GM18517 (cell line): ENCODE measurements at regions not wholly inside any gene's neighbourhood (a gene's known extent, or its start where the extent isn't known, plus 50 kb on each side); places are given as distances from the start of the nearest gene placed in this dataset.
"Not testable (repeated sequence)": the region's sequence is repeated elsewhere in the genome, so short reads cannot be mapped to it uniquely, and the experiment has no call there.

Source experiments
- ATAC-seq: cut with Tn5 transposase; IDR thresholded peaks from one replicate; pipeline ENCODE4 v1.9.1; 2021; ENCODE audit warnings: mild to moderate bottlenecking, moderate library complexity; ENCODE audit not compliant: unreplicated experiment

- ATAC-seq: no peak
These were observed 306.2 kb upstream of the ZEB2 start for GRCh38 chr2:144826105-144826504.

DNA sequence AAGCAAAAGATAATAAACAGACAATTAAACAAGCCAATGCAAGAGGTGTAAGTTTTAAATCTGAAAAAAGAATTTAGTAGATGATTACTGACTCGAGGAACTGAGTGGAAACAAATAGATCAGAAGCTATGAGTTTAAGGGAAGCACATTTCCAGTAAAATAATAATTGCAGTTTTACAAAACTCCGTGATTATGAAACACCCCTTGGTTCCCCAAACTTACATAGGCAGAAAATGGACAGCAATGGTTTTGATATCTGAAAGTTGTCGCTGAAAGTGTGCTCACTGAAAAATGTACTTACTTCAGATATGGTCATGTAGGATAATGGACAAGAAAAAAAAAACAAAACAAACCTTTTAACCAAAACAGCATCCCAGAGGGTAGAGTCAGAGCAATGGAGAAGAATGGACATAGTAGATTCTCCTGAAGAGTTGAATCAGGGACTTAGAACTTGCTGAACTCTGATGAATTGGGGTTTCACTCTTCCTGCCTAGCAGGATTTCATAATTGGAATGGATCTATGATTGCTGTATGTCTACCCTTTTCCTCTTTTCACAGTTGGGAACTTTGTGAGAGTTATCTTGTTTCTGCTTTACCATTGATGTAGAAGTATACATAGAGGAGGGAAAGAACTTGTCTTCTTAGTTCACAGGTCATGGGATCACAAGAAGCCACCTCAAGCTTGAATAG is 305.6 kb upstream of the ZEB2 start:
- ATAC-seq: no peak

DNA sequence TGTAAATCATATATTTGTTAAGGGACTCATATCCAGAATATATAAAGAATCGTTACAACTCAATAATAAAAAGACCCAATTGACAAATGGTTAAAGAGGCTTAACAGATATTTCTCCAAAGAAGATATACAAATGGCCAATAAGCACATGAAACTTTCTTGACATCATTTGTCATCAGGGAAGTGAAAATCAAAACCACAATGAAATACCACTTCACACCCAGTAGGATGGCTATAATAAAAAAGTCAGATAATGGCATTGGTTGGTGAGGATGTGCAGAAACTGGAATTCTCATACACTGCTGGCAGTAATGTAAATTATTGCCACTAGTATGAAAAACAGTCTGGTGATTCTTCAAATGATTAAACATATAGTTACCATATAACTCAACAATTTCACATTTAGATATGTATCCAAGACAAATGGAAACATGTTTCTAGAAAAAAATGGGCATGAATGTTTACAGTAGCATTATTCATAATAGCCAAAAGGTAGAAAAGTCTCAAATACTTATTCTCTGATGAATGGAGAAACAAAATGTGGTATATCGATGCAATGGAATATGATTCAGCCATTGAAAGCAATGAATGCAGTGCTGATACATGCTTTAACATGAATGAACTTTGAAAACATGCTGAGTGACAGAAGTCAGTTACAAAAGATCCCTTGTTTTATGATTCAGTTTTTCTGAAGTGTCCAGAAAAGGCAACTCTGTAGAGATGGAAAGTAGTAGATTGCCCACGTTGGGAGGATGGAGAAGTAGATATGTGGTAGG is 304.6 kb upstream of the ZEB2 start:
- no peak for ATAC-seq

DNA sequence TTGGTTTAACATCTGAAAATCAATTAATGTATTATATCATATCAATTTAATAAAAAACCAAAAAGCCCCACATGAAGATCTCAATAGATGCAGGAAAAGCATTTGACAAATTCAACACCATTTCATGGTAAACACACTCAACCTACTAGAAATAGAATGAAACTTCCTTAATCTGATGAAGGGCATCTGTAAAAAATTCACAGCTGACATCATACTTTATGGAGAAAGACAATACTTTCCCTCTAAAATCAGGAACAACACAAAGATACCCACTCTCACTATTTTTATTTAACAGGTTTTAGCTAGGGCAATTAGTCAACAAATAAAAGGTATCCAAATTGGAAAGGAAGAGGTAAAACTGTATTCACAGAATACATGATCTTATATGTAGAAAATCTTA is 303.0 kb upstream of the ZEB2 start:
- ATAC-seq: no peak

DNA sequence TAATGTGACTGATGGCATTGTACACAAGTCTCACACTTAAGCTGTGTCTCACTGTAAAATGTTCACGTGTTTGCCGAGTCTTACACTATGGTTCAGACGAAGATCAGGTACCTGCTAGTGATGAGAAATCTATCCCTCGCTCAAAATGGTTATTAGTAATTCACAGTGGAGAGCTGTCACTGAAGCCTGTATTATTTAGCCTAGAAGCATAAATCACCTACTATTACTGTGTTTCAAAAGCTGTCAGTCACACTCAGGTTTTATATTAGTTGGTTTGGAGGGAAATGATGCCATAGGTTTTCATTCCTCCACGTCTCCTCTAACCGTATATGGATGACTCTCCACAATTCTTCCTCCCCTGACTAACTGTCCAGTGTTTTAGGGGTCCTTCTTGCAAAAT is 292.4 kb upstream of the ZEB2 start:
- ATAC-seq: no peak

GRCh38 chr2:144801766-144802165 is 281.8 kb upstream of the ZEB2 start:
- ATAC-seq: no peak

DNA sequence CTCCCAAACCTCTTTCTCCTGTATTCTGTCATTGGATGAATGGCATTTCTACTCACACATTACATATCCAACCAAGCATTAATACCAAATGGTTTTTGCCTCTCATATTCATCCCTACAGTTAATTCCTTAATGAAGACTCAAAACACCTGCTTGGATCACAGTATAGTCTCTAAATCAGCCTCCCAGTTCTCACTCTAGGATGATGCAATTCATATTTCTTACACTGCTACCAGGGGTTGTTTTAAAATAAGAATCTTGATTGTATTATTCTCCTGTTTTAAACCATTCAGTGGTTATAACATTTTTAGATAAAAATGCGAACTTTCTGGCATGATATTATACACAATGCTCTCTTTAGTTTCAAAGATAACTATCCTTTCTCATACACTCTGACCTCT is 281.4 kb upstream of the ZEB2 start:
- no peak for ATAC-seq

DNA sequence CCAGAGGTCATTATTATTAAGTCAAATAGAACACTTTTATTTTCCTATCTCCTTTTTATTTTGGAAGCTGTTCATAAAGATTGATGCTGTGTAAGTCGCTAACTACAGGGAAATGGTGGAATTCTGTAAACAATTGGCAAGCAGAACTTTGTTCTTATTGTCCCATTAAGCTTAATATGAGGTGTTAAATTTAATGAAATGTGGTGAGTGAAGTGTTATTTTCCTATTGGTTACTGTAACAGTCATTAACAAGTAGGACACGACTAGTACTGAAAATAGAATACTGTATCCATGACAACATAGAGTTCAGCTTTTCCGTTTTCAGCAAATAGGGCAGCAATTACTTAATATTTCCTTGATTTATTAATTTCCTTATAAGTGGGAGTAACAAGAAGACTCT is 279.1 kb upstream of the ZEB2 start:
- no peak for ATAC-seq

DNA sequence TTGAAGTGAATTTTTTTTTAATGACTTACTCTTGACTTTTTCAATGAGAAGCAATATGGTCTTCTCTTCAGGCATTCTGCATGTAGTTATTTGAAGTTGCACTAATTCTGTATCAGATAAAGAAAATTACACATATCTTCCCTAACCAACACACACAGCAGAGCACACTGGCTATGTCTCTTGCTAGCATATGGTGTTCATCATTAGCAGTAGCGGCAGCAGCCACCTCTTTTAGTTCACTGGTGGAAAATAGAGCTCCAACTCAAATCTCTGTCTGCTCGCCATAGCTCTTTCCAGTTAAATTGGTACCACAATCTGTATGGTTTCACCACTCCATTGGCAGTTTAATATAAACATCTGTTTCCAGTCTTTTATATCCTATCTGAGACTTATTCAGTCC is 278.1 kb upstream of the ZEB2 start:
- ATAC-seq: no peak

GRCh38 chr2:144796936-144797335 is 277.0 kb upstream of the ZEB2 start:
- ATAC-seq: no peak

- ATAC-seq: no peak
These were observed 276.2 kb upstream of the ZEB2 start for GRCh38 chr2:144796164-144796563.

GRCh38 chr2:144785253-144785652 is 265.3 kb upstream of the ZEB2 start:
- ATAC-seq: no peak

- ATAC-seq: no peak
These were observed 261.1 kb upstream of the ZEB2 start for GRCh38 chr2:144780983-144781382.

DNA sequence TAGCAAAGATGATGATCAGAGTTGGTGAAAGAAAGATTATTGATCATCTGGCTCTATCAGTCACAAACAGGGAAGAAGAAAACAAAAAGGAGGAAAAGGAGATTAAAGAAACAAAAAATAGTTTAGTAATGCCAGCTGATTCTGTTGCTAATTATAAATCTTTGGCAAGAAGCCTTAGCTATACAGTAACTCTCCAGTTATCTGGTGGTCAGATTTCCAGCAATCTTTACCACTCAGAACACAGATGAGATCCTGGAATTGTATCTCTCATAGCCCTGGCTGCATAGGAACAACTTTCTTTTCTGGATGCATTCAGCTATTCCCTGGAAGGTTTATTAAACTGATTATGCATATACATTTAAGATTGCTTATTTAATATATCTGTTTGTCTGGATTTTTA is 256.8 kb upstream of the ZEB2 start:
- ATAC-seq: no peak

- ATAC-seq: no peak
These were observed 254.9 kb upstream of the ZEB2 start for GRCh38 chr2:144774809-144775208.

- ATAC-seq: no peak
These were observed 251.4 kb upstream of the ZEB2 start for GRCh38 chr2:144771348-144771747.

GRCh38 chr2:144770616-144771230 is 250.8 kb upstream of the ZEB2 start:
- ATAC-seq: no peak

DNA sequence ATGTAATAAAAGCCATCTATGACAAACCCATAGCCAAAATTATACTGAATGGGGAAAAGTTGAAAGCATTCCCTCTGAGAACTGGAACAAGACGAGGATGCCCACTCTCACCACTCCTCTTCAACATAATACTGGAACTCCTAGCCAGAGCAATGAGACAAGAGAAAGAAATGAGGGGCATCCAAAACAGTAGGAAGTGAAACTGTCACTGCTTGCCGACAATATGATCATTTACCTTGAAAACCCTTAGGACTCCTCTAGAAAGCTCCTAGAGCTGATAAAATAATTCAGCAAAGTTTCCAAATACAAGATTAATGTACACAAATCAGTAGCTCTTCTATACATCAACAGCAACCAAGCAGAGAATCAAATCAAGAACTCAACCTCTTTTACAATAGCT is 241.0 kb upstream of the ZEB2 start:
- not testable (repeated sequence) for ATAC-seq

GRCh38 chr2:144759746-144760145 is 239.8 kb upstream of the ZEB2 start:
- no peak for ATAC-seq

GRCh38 chr2:144758196-144758595 is 238.3 kb upstream of the ZEB2 start:
- ATAC-seq: not testable (repeated sequence)

DNA sequence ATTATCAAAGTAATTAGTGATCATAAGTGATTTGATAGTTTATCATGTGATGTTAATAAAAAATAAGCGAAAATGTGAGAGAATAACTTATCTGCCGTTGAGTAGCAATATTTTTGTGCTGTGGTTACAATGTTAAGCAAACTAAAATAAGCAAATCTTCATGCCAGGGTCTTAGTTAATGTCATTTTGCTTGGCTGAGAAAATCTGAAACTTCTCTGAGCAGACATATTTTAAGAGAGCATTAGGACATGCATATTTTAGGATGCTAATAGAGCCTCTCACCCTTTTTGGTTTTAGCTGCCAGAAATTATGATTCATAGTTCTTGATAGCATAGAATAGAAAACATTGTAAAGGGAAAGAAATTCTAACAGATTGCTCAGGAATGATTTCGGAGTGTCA is 233.5 kb upstream of the ZEB2 start:
- no peak for ATAC-seq
